H9 (cell line): ENCODE measurements at regions not wholly inside any gene's neighbourhood (a gene's known extent, or its start where the extent isn't known, plus 50 kb on each side); places are given as distances from the start of the nearest gene placed in this dataset.
A peak's percentile ranks its signal among the peaks of the same experiment; 100 is the strongest.

Experiments
- DNase-seq: peaks from one replicate; pipeline ENCODE4 v3.0.0-alpha.2; 2017
- H2AFZ ChIP-seq: one replicate; pipeline ENCODE4 v1.6.1; 2013; ENCODE audit warnings: mild to moderate bottlenecking, low read length, control low read depth, moderate library complexity
- H2AK5ac ChIP-seq: 2 replicates; pipeline ENCODE4 v1.6.1; 2013; ENCODE audit warnings: low read length, control low read depth, mixed read lengths; ENCODE audit not compliant: insufficient read length
- H2BK120ac ChIP-seq: one replicate; pipeline ENCODE4 v1.6.1; 2013; ENCODE audit warnings: low read depth, mild to moderate bottlenecking, low read length, control low read depth, inconsistent platforms; ENCODE audit not compliant: poor library complexity, severe bottlenecking
- H2BK12ac ChIP-seq: 2 replicates; pipeline ENCODE4 v1.6.1; 2013; ENCODE audit warnings: low read length, control low read depth, mixed read lengths, low read depth; ENCODE audit not compliant: insufficient read length
- H2BK15ac ChIP-seq: 2 replicates; pipeline ENCODE4 v1.6.1; 2013; ENCODE audit warnings: low read depth, low read length, control low read depth
- H2BK20ac ChIP-seq: one replicate; pipeline ENCODE4 v1.6.1; 2013; ENCODE audit warnings: low read depth, mild to moderate bottlenecking, low read length, control low read depth, inconsistent platforms; ENCODE audit not compliant: poor library complexity, severe bottlenecking
- H2BK5ac ChIP-seq: 2 replicates; pipeline ENCODE4 v1.6.1; 2013; ENCODE audit warnings: low read length, control low read depth, mixed read lengths; ENCODE audit not compliant: insufficient read length
- H3K14ac ChIP-seq: 2 replicates; pipeline ENCODE4 v1.6.1; 2013; ENCODE audit warnings: low read length, control low read depth; ENCODE audit not compliant: insufficient read depth
- H3K18ac ChIP-seq: 2 replicates; pipeline ENCODE4 v1.6.1; 2013; ENCODE audit warnings: low read depth, mild to moderate bottlenecking, mixed read lengths, low read length, control low read depth; ENCODE audit not compliant: insufficient read length
- H3K23ac ChIP-seq: 2 replicates; pipeline ENCODE4 v1.6.1; 2013; ENCODE audit warnings: low read length, control low read depth, mixed read lengths, low read depth; ENCODE audit not compliant: insufficient read length
- H3K23me2 ChIP-seq: 2 replicates; pipeline ENCODE4 v1.6.1; 2013; ENCODE audit warnings: low read depth, mild to moderate bottlenecking, mixed read lengths, low read length, control low read depth; ENCODE audit not compliant: insufficient read length, poor library complexity, severe bottlenecking
- H3K27ac ChIP-seq: 2 replicates; pipeline ENCODE4 v1.5.1; 2013; ENCODE audit warnings: low read length, control low read depth, mixed read lengths, low read depth; ENCODE audit not compliant: insufficient read length
- H3K27me3 ChIP-seq: 2 replicates; pipeline ENCODE4 v1.6.1; 2013; ENCODE audit warnings: low read length, control low read depth, inconsistent platforms; ENCODE audit not compliant: insufficient read depth
- H3K4ac ChIP-seq: 2 replicates; pipeline ENCODE4 v1.6.1; 2013; ENCODE audit warnings: low read depth, mild to moderate bottlenecking, control low read depth, inconsistent platforms, low read length, moderate library complexity
- H3K4me1 ChIP-seq: 2 replicates; pipeline ENCODE4 v1.6.1; 2013; ENCODE audit warnings: low read length, control low read depth, inconsistent platforms; ENCODE audit not compliant: insufficient read depth
- H3K4me2 ChIP-seq: 2 replicates; pipeline ENCODE4 v1.6.1; 2013; ENCODE audit warnings: low read length, control low read depth, mixed read lengths; ENCODE audit not compliant: insufficient read length, insufficient read depth
- H3K56ac ChIP-seq: 2 replicates; pipeline ENCODE4 v1.6.1; 2013; ENCODE audit warnings: low read depth, mild to moderate bottlenecking, mixed read lengths, low read length, control low read depth; ENCODE audit not compliant: insufficient read length
- H3K79me1 ChIP-seq: 2 replicates; pipeline ENCODE4 v1.6.1; 2013; ENCODE audit warnings: low read depth, mild to moderate bottlenecking, moderate library complexity, low read length, control low read depth, inconsistent platforms; ENCODE audit not compliant: insufficient read depth, poor library complexity, severe bottlenecking
- H3K79me2 ChIP-seq: 2 replicates; pipeline ENCODE4 v1.6.1; 2013; ENCODE audit warnings: low read length, control low read depth, inconsistent platforms; ENCODE audit not compliant: insufficient read depth
- H3K9ac ChIP-seq: 2 replicates; pipeline ENCODE4 v1.6.1; 2013; ENCODE audit warnings: low read length, control low read depth, mixed read lengths; ENCODE audit not compliant: insufficient read length; ENCODE audit errors: extremely low read depth
- H3K9me3 ChIP-seq: one replicate; pipeline ENCODE4 v1.6.1; 2013; ENCODE audit warnings: low read depth, low read length, inconsistent platforms; ENCODE audit not compliant: control insufficient read depth
- H3T11ph ChIP-seq: one replicate; pipeline ENCODE4 v1.6.1; 2013; ENCODE audit warnings: mild to moderate bottlenecking, low read length, control low read depth, inconsistent platforms
- H4K20me1 ChIP-seq: one replicate; pipeline ENCODE4 v1.6.1; 2013; ENCODE audit not compliant: control insufficient read depth, insufficient read length, insufficient read depth
- H4K5ac ChIP-seq: 2 replicates; pipeline ENCODE4 v1.6.1; 2013; ENCODE audit warnings: low read depth, mild to moderate bottlenecking, mixed read lengths, low read length, control low read depth; ENCODE audit not compliant: insufficient read length
- H4K8ac ChIP-seq: replicated peaks from 2 replicates; pipeline ENCODE4 v1.6.1; 2013; ENCODE audit warnings: low read length, control low read depth, mixed read lengths, low read depth; ENCODE audit not compliant: insufficient read length
- H4K91ac ChIP-seq: 2 replicates; pipeline ENCODE4 v1.6.1; 2013; ENCODE audit warnings: low read depth, mild to moderate bottlenecking, moderate library complexity, mixed read lengths, low read length, control low read depth; ENCODE audit not compliant: insufficient read length
- H3K27ac Mint-ChIP-seq, 3 experiments: 2 replicates in 2 of 3; 3 replicates in 1 of 3; pipeline ENCODE4 v1.8.0; 2020 to 2021; ENCODE audit warnings: mixed read lengths in 3 of 3, mild to moderate bottlenecking in 1 of 3, moderate library complexity in 1 of 3
- H3K27me3 Mint-ChIP-seq: 2 replicates; pipeline ENCODE4 v1.8.0; 2021; ENCODE audit warnings: low read depth, mild to moderate bottlenecking, moderate library complexity, mixed read lengths
- H3K36me3 Mint-ChIP-seq, 3 experiments: 2 replicates in 2 of 3; 3 replicates in 1 of 3; pipeline ENCODE4 v1.8.0; 2020 to 2021; ENCODE audit warnings: low read depth in 3 of 3, mixed read lengths in 3 of 3; ENCODE audit not compliant: insufficient read depth in 1 of 3
- H3K4me1 Mint-ChIP-seq, 2 experiments: 2 replicates each; pipeline ENCODE4 v1.8.0; 2020; ENCODE audit warnings: mixed read lengths in 2 of 2
- H3K4me3 Mint-ChIP-seq, 2 experiments: 2 replicates in 1 of 2; 3 replicates in 1 of 2; pipeline ENCODE4 v1.8.0; 2020 to 2021; ENCODE audit warnings: mild to moderate bottlenecking in 2 of 2, mixed read lengths in 2 of 2, moderate library complexity in 1 of 2
- H3K9me3 Mint-ChIP-seq, 2 experiments: 2 replicates in 1 of 2; 3 replicates in 1 of 2; pipeline ENCODE4 v1.8.0; 2020; ENCODE audit warnings: mild to moderate bottlenecking in 2 of 2, mixed read lengths in 2 of 2, moderate library complexity in 1 of 2
- WGBS: extraction: QIAGEN DNeasy Blood & Tissue Kit; methylation state at CpG from one replicate; pipeline ENCODE4 v1.1.7; 2013; ENCODE audit warnings: missing lambda C conversion rate, low lambda C conversion rate, mixed read lengths; ENCODE audit not compliant: insufficient read length; ENCODE audit errors: extremely low coverage; 5-methylcytosine and 5-hydroxymethylcytosine counted together
- TF ChIP-seq, protein P1 (sequence below): fragments of 200-600 bp; sonication (generic); conservative IDR thresholded peaks from 3 replicates; pipeline ENCODE4 v1.8.0; 2021; ENCODE audit warnings: antibody characterized with exemption, mild to moderate bottlenecking

DNA sequence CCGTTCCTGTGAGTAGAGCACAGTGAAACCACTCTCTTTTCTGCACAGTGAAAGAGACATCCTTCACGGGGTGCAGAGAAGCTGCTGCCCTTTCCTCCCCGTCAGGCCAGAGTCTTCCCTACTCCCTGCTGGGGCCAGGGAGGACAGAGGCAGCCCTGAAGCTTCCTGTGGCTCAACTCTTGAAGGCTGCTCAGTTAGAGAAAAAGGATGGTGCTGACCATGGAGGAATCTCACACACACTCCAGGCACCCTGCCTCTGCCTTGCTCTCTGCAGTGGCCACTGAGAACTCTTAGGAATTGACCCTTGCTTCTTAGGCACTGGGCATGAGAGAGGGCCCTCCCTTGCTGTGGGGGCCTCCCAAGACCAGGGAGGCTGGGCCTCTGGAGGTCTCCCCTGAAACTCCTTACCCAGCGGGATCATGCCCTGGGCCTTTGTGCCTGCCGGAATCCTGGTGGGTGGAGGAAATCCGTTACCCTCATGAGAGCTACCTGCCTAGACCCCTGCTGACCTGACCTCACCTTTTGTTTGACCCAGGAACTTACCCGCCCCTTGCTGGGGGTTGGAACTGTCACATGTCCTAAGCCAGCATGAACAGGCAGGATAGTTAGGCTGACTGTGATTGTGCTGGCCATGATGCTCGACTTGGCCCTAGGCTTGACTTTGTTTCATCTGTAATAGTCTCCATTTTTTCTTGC, 65.0 kb upstream of the CD93 start:
- Histone ChIP-seq H4K91ac (no peak overlapping the region), H2BK12ac (no peak overlapping the region), H3K4me2 (no peak overlapping the region), H3K79me2 (no peaks in the 10 kb centered on the region), H3K56ac (no peak overlapping the region), H4K5ac (no peak overlapping the region), H2AK5ac (no peak overlapping the region), H3K4ac (no peak overlapping the region), H2BK5ac (no peak overlapping the region), H3K14ac (no peak overlapping the region), H2BK15ac (no peak overlapping the region), H3K9ac (no peak overlapping the region), H3T11ph (no peak overlapping the region), H2BK20ac (no peak overlapping the region), H4K8ac (no peak overlapping the region), H2BK120ac (no peak overlapping the region), H3K18ac (no peak overlapping the region), H3K79me1 (no peaks in the 10 kb centered on the region), H3K27me3 (no peaks in the 10 kb centered on the region), H3K27ac (no peak overlapping the region), H3K23me2 (no peaks in the 10 kb centered on the region), H2AFZ (no peak overlapping the region), H3K9me3 (no peaks in the 10 kb centered on the region), H3K23ac (no peak overlapping the region), H4K20me1 (no peaks in the 10 kb centered on the region), H3K4me1 (no peaks in the 10 kb centered on the region)
- H3K27me3 Mint-ChIP-seq = no peaks in the 10 kb centered on the region; the same call in 1 of the 2 replicates
- no peak overlapping the region; a peak in 1 of 7 replicates for H3K27ac Mint-ChIP-seq
- WGBS = no CpG with 5 or more reads among the region's 8 CpGs
- TF ChIP-seq, protein P1, sequence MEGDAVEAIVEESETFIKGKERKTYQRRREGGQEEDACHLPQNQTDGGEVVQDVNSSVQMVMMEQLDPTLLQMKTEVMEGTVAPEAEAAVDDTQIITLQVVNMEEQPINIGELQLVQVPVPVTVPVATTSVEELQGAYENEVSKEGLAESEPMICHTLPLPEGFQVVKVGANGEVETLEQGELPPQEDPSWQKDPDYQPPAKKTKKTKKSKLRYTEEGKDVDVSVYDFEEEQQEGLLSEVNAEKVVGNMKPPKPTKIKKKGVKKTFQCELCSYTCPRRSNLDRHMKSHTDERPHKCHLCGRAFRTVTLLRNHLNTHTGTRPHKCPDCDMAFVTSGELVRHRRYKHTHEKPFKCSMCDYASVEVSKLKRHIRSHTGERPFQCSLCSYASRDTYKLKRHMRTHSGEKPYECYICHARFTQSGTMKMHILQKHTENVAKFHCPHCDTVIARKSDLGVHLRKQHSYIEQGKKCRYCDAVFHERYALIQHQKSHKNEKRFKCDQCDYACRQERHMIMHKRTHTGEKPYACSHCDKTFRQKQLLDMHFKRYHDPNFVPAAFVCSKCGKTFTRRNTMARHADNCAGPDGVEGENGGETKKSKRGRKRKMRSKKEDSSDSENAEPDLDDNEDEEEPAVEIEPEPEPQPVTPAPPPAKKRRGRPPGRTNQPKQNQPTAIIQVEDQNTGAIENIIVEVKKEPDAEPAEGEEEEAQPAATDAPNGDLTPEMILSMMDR = no peak
- peaks cover 29 to 30% of the 10 kb centered on the region in 2 experiments for H3K4me1 Mint-ChIP-seq
- peaks cover 0 to 7% (median 2%) of the 10 kb centered on the region in 3 experiments; a peak in 3 of 7 replicates for H3K36me3 Mint-ChIP-seq
- no peak overlapping the region for H3K4me3 Mint-ChIP-seq
- DNase-seq = peak; percentile 17
- H3K9me3 Mint-ChIP-seq = peaks cover 5 to 6% of the 10 kb centered on the region in 2 experiments; a peak in 4 of 5 replicates
